AG10803 (cell line): ENCODE measurements at regions not wholly inside any gene's neighbourhood (a gene's known extent, or its start where the extent isn't known, plus 50 kb on each side); places are given as distances from the start of the nearest gene placed in this dataset.

Experiments
- DNase-seq: peaks from one replicate; pipeline ENCODE4 v3.0.0; 2010; ENCODE audit warnings: low read depth
- H3K4me3 ChIP-seq: 2 replicates; pipeline ENCODE4 v1.5.1; 2011; ENCODE audit warnings: mild to moderate bottlenecking, low read length, control low read depth
- CTCF ChIP-seq: conservative IDR thresholded peaks from 2 replicates; pipeline ENCODE4 v1.5.1; 2011; ENCODE audit warnings: mild to moderate bottlenecking, low read length, control low read depth, inconsistent platforms

GRCh38 chr10:52639652-52640051, 132.9 kb downstream of the MBL2 start:
- no peak overlapping the region for H3K4me3 ChIP-seq
- TF ChIP-seq CTCF = no peak
- DNase-seq = peak; percentile 65

- no peak for TF ChIP-seq CTCF
- no peak for DNase-seq
- no peak overlapping the region for H3K4me3 ChIP-seq
These were observed 130.4 kb downstream of the MBL2 start for GRCh38 chr10:52642208-52642607.

GRCh38 chr10:52644373-52645186, 128.0 kb downstream of the MBL2 start:
- H3K4me3 ChIP-seq = no peak overlapping the region
- DNase-seq = peak; percentile 50
- peak; percentile 90 for TF ChIP-seq CTCF

GRCh38 chr10:52645187-52645758, 127.3 kb downstream of the MBL2 start:
- no peak for DNase-seq
- H3K4me3 ChIP-seq = no peak overlapping the region
- TF ChIP-seq CTCF = no peak

GRCh38 chr10:52649511-52649910, 123.1 kb downstream of the MBL2 start:
- peak; percentile 4 for DNase-seq
- TF ChIP-seq CTCF = no peak
- H3K4me3 ChIP-seq = no peak overlapping the region

- DNase-seq = no peak
- TF ChIP-seq CTCF = no peak
- H3K4me3 ChIP-seq = no peak overlapping the region
These were observed 121.7 kb downstream of the MBL2 start for GRCh38 chr10:52650873-52651272.

GRCh38 chr10:52651293-52651692, 121.3 kb downstream of the MBL2 start:
- no peak for TF ChIP-seq CTCF
- H3K4me3 ChIP-seq = no peak overlapping the region
- no peak for DNase-seq
